Left renal cortex interstitium (tissue), 4 donors: ENCODE measurements at regions not wholly inside any gene's neighbourhood (a gene's known extent, or its start where the extent isn't known, plus 50 kb on each side); places are given as distances from the start of the nearest gene placed in this dataset.
"Not testable (repeated sequence)": the region's sequence is repeated elsewhere in the genome, so short reads cannot be mapped to it uniquely, and the experiment has no call there.

ENCODE experiments used
- DNase-seq, 4 donors: peaks; one replicate each; pipeline ENCODE4 v3.0.0-alpha.2; 2013; ENCODE audit warnings: low read depth in 4 of 4, low spot score in 2 of 4, missing footprints in 1 of 4

DNA sequence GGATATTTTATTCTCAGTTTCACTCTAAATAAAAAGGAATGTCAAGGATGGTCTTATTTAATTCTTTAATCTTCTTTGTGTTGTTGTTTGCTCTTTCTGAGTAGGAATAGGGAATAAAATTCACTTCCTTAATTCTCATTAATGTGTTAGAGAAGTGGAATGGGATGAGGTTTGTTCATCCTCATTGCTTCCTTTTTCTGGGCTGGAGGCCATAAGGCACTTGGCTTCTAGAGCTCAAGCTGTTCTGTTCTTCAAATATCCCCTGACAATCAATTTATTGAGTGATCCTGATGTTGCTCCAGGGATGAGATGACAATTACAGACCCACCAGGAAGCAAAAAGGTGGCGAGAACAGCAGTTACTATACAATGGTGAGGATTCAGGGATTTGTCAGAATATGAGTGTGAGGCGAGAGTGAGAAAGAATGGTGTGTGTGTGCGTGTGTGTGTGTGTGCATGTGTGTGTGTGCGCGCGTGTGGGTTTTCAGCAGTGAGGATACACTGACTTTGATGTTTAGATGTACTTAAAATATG is 557.6 kb upstream of the FANCL start:
- DNase-seq = no peak

DNA sequence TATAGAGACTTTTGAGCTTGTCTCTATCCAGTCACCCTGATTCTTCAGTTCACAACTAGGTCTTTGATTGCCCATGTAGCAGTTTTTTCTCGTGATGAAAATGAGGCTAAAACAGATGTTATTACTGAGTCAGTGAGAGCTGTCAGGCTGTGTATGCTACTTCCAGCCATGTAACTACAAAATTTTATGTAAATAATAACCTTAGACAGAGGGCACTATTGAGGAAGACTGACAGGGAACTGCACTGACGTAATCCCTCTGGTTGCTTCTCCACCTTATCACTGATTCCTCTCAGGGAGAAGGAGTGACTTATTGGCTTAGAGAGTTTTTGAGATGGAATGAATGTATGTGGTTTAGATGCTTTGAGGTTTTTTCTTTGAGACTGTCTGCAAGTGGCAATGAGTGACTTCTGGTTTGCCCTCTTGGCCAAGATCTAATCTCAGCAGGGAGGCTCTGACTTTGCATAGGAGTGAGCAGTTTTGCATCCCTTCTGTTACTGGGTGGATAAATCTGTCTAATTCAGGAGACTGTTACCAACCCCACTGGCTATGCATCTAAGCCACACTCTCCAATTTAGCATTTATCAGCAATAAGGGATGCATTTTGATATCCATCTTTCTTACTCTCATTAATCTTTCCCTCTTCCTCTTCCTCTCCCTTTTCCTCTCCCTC is 555.2 kb upstream of the FANCL start:
- no peak for DNase-seq

DNA sequence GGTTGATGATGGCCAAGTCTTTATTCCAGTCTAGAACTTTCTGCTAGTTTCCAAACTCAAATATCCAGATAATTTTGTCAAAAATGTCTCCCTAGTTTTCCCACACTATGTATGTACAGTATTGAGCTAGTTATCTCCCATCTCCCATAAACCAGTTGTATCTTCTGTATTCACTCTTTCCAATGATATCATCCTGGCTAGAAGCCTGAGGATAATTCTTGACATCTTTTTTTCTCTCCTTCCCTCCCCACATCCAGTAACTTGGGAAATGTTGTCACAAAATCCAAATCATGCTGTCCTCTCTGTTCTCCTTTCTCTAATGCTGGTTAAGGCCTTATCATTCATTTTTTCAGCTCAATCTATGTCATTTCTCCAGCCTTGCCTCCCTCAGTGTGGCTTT is 553.8 kb upstream of the FANCL start:
- DNase-seq = no peak

DNA sequence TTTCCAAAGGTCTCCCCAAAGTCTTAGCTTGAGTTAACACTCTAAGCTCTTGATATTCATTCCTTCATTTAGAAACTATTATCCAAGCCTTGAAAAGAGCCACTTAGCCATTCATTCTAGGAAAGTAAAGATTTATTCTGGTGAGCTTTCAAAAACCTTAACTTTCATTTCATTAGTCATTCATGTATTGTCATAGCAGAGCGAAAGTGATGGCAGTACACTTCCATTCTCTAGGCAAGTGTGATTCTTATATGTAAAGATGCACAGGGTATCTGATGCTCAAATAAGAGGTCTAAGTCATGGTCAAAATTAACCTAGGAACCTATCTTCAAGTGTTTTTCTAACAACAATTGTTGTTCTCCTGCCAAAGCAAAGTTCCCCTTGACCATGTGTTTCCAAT is 553.0 kb upstream of the FANCL start:
- DNase-seq = no peak

DNA sequence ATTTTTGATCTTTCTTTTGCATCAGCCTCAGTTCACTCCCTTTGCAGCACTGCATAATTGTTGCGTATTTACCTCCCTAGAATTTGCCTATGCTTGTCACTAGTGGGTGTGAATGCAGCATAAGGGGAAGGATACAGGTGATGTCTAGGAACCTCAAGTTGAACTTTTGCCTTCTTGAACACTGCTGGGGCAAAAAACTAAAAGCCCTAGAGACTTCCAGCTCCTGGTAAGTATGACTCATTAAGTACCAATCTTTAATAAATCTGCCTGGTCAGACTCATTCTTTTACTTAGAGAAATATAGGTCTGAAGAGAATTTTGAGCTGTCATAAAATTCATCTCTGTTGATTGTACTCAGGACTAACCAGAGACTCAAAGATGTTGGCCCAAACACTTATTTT is 547.3 kb upstream of the FANCL start:
- no peak for DNase-seq

DNA sequence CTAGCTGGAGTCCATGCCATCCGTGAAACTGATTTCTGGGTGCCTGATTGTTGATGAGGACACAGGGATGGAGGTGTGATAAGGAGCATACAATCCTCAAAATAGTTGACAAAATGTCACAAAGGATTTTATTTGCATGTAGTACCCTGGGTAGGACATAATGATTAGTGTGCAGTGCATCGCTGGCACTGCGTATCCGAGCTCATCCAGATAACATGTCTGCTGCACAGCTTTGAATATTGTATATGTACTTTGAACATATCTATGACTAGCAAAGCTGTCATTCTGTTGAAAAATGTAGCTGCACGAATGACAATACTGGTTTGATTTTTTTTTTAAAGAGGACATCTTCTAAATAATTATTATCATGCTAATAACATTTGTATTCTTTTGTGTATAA is 529.7 kb upstream of the FANCL start:
- DNase-seq = no peak

DNA sequence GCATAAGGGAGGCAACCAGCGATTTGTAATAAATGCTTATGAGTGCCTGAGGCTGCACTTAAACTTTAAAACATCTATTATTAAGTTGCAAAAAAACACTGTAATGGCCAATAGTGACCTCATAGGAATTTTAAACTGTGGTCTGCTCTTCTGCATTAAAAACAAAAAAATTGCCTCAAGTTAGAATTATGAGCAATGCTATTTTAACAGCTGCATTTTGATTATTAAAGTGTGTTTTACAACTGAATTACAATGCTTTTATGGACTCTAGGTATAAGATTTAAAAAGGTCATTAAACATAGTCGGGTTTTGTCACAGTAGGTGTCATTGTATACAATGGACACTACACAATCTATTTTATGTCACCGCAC is 528.7 kb upstream of the FANCL start:
- no peak for DNase-seq

DNA sequence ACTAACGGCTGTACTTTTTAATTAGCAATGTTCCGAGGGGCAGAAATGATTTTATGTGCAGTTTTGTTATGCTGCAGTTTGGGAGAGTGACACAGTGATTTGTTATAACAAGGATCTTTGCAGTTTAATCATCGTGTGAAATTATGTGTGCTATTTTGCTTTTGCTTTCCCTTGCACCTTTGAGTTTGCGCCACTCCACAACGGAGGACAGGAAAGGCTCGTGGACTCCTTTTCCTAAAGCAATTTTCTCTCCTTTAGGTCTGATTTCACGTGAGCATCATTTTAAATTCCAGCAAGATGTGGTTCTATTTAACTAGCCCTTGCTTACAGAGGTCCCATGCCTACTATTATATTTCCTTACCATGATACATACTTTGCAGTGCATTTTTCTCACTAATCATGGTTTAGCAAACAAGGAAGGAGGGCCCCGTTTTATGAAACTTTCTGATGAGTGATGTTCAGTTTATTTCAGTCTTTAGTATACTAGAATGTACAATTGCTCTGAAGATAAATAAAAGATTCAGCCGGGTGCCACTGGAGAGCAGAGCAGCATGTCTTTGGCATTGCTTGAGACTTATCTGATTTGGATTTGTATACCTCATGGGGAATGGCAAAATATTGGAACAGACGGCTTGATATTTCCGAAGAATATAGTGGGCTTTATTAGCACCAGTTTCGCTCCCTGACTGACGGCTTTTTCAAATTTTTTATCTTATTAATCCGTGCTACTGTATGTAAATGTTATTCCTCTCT is 528.2 kb upstream of the FANCL start:
- no peak for DNase-seq

DNA sequence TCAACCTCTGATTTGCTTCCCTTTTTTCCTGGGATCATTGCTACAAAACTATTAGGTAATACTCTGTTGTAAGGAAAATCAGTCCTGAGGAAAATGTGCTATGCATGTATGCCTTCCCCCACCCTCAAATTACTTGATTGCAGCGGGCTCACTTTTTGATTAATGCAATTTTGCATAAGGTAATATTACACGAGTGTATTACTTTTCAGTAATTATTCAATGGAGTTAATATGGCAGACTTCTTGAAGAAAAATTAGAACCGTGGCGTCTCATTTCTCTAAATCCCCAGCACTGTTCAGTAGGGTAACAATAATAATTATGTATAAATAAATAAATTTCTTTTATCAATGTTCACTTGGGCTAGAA is 527.6 kb upstream of the FANCL start:
- no peak for DNase-seq

DNA sequence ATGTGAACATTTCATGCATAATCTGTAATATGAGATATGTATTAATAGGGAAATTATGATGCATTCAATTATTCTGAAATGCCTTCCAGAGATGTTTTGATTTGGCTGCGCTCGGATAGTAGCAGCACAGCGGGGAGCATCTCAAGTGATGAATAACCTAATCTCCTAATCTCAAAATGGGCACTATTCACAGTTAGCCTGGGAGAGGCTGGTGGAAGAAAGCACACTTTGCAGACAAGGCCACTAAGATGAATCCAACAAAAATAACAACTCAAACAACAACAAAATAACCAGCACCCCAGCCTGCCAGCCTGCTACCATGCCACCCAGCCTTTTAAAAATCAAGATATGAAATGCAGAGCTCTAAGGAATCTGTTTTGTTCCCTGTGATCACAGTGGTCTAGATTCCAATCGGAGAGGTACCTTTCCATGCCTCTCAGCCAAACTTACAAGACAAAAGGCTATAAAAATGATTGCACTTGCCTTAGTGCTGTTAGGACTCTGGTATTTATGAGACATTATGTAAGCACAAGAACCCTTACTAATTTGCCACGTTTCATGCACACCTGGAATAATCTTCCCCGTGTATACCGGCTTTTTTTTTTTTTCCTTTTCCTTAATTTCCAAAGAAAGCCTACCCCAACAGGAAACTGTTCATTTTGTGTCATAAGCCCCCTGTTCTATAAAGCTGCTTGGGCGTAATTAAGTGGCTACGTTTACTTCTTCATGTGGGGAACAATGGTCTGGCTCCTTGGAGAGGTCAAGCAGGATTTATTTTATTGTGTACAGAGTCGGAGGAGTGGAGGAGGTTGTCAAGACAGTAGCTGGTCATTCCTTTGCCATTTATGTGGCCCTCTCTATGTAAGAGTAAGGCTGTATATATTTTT is 526.9 kb upstream of the FANCL start:
- no peak for DNase-seq

DNA sequence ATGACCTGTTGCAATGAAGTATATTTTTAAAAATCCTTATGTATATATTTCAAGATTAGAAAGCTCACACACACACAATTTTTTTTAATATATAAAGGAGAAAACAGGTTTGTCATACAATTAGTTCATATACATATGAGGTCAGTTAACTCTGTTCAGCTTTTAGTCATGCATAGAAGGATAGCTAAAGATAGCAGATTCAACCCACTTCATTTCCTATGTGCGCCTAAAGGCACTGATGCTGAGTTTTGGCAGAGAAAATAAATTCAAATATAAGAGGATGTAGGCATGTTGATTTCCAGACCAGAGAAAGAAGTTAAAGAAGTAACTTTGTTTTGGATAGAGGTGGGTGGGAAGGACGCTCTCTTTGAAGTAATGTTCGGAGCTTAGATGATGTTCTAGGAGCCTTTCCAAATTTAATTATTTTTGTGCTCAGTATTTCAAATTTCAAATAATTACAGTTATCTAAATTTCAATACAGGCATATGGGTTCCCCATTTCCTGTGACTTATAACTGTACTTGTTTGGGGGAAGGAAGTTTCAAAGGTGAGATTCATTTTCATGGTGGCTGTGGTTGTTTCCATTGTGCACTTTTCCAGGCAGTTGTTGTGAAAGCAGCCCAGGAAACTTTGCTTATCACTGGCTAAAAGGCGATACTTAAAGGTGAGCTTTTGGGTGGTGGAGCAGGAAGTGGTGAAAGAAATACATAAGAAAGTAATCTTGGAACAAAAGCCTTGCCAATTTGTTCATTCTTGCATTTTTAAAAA is 523.4 kb upstream of the FANCL start:
- no peak for DNase-seq

DNA sequence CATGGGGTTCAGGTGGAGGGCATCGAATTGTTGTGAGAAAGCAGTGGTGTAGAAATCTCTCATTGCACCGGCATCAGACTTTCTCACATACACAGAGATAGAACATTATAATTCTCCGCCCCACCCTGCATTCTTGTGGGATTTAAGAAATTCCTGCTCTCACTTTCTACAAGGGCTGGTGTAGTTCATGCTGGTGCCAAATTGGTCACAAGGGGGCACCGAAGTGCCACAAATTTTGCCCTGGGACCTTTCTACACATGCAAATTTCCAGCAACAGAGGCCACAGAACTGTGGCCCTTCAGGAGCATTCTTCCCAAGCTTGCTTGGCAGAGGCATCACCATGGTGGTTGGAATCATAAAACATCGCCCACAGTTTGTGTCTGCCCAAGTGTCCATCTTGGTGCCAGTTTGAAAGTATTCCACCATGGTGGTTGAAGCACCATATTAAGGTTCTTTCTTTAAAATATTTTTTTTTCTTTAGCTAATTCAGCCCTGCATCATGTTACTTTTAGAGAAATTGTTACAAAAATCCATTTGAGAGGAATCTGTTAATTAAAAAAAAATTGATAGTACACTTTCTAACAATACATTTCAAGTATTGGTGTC is 521.2 kb upstream of the FANCL start:
- DNase-seq = peak; percentile 9 to 28 (median 22)

DNA sequence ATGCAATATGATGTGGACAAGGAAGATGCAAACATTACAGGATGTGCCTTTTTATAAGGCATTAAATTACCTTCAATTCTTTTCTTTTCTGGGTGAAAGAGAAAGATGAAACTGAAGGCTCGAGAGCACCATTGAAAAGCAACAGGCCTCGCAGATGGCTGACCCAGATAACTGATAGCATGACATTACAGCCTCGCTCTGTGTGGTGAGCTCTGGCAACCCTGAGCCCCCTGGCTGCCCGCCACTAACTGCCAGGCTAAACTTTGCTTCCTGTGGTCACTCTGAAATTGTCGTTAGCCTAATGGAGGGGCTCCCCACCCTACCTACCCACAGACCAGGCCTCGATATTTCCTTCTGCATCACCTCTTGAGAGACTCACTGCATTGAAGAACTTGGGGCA is 516.8 kb upstream of the FANCL start:
- DNase-seq = no peak

DNA sequence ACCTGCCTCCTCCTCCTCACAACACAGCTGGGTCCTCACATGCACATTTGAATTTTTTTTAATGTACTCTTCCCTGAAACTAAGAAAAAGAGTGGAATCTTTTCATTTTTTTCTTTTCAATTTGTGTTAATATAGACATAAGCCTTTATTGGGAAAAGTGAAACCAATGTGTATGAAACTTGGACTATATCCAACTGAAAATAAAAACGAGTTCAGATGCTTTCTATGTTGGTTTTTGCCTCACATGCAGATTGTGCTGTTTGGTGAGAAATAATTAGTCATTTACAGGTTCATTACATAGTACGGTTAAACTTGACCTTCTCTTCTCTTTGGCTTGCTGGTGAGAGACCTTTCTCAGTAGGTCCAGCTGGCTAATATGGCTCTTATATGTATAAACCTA is 515.2 kb upstream of the FANCL start:
- no peak for DNase-seq

DNA sequence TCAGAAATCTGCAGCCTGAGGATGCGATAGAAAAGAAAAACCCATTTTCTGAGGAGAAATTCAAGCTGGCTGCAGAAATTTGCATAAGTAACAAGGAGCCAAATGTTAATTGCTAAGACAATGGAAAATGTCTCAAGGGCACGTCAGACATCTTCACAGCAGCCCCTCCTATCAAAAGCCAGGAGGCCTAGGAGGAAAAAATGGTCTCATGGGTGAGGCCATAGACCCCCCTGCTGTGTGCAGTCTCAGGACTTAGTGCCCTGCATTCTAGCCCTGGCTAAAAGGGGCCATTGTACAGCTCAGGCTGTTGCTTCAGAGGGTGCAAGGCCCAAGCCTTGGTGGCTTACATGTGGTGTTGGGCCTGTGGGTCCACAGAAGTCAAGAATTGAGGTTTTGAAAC is 511.4 kb upstream of the FANCL start:
- not testable (repeated sequence) for DNase-seq

DNA sequence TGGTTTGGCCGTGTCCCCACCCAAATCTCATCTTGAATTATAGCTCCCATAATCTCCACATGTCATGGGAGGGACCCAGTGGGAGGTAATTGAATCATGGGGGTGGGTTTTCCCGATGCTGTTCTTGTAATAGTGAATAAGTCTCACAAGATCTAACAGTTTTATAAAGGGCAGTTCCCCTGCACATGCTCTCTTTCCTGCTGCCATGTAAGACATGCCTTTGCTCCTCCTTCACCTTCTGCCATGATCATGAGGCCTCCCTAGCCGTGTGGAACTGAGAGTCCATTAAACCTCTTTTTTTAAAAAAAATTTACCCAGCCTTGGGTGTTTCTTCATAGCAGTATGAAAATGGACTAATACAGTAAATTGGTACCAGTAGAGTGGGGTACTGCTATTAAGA is 510.6 kb upstream of the FANCL start:
- DNase-seq = not testable (repeated sequence)

DNA sequence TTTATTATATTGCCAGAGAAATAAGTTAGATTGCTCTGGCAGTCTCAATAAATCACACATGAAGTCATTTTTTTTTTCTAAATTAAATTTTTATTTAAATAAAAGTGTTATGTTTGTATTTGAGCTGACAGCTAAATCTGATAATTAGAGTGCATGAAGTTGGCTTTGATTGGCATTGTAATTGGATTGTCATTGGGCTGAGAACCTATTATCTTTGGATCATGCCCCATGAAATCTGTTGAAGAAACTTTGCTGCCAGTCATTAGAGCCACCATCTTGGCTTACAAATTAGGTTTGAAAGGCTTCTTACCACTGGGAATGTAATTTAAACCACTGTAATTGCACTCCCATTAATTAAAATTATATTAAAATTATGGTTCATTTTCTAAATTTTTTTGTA is 507.9 kb upstream of the FANCL start:
- no peak for DNase-seq

DNA sequence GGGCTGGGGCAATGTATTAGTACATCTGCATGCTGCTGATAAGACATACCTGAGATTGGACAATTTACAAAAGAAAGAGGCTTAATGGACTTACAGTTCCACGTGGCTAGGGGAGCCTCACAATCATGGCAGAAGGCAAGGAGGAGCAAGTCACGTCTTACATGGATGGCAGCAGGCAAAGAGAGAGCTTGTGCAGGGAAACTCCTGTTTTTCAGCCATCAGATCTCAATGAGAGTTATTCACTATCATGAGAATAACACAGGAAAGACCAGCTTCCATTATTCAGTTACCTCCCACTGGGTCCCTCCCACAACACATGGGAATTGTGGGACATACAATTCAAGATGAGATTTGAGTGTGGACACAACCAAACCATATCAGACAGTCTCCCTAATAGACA is 504.2 kb upstream of the FANCL start:
- not testable (repeated sequence) for DNase-seq

DNA sequence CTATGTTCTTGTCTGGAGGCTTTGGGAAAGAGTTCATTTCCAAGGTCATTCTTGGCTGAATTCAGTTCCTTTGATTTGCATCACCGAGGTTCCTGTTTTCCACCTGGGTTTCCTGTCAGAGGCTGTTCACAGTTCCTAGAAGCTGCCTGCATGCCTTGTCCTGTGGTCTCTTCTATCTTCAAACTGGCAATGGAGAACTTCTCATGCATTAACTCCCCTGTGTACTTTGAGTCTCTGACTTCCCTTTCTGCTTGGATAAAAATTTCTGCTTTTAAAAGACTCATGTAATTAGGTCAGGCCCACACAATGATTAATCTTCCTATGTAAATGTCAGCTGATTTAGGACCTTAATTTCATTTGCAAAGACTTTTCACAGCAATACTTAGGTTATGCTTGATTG is 499.3 kb upstream of the FANCL start:
- DNase-seq = no peak

DNA sequence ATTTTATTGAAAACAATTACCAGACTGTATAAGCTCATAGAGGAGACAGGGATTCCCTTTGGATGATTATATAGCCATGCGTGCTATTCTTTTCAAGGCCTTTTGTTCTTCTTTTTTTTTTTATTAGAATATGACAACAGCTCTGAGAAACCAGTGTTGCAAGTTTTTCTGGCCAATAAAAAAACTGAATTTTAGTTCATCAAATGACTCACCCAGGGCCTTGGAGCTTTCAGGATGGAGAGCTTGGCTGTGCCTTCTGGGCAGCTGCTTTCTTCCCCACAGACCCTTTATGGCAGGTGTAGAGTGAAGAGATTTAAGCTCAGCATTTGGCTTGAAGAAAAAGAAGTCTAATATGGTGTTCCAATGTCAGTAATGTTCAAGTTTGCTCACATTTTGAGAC is 497.9 kb upstream of the FANCL start:
- no peak for DNase-seq
